H1 (cell line): ENCODE measurements at regions not wholly inside any gene's neighbourhood (a gene's known extent, or its start where the extent isn't known, plus 50 kb on each side); places are given as distances from the start of the nearest gene placed in this dataset.

Source experiments
- CTCF ChIA-PET: fragments of 300-600 bp; sonication (Branson Sonifier 250); formaldehyde crosslinking; loops from one replicate; lab custom pipeline; 2021; ENCODE audit not compliant: partially characterized antibody; lab: Charles Lee
- POLR2A ChIA-PET: fragments of 300-600 bp; sonication (Branson Sonifier 250); formaldehyde crosslinking; loops from one replicate; lab custom pipeline; 2021; ENCODE audit warnings: inconsistent platforms; ENCODE audit not compliant: partially characterized antibody; lab: Charles Lee
- DNase-seq, 2 experiments: peaks; one replicate each; pipeline versions ENCODE4 v3.0.0 to v3.0.0-alpha.2; 2010 to 2022; ENCODE audit warnings: low spot score in 2 of 2, low read depth in 1 of 2, mixed read lengths in 1 of 2
- FAIRE-seq: peaks from 2 replicates; lab custom pipeline; 2011; peaks lifted over from hg19 to GRCh38; lab: Jason Lieb, UNC
- H2AFZ ChIP-seq: 2 replicates; pipeline ENCODE4 v1.8.1; 2012; ENCODE audit warnings: low read length, inconsistent platforms
- H2AK5ac ChIP-seq: 2 replicates; pipeline ENCODE4 v1.6.1; 2013; ENCODE audit warnings: low read depth, low read length
- H2BK120ac ChIP-seq: replicated peaks from 2 replicates; pipeline ENCODE3; 2013; ENCODE audit warnings: low read depth, low read length, inconsistent platforms
- H2BK12ac ChIP-seq: 2 replicates; pipeline ENCODE4 v1.6.1; 2013; ENCODE audit warnings: low read depth, low read length
- H2BK15ac ChIP-seq: 2 replicates; pipeline ENCODE4 v1.6.1; 2013; ENCODE audit warnings: low read length
- H2BK20ac ChIP-seq: 2 replicates; pipeline ENCODE4 v1.6.1; 2013; ENCODE audit warnings: low read length
- H2BK5ac ChIP-seq: 2 replicates; pipeline ENCODE4 v1.6.1; 2013; ENCODE audit warnings: low read depth, low read length
- H3K14ac ChIP-seq: 2 replicates; pipeline ENCODE4 v1.6.1; 2013; ENCODE audit warnings: inconsistent platforms; ENCODE audit not compliant: insufficient read length
- H3K18ac ChIP-seq: 2 replicates; pipeline ENCODE4 v1.6.1; 2013; ENCODE audit warnings: low read length; ENCODE audit errors: extremely low read depth
- H3K23ac ChIP-seq: 2 replicates; pipeline ENCODE4 v1.6.1; 2013; ENCODE audit warnings: inconsistent platforms; ENCODE audit not compliant: insufficient read length
- H3K23me2 ChIP-seq: 2 replicates; pipeline ENCODE4 v1.6.1; 2013; ENCODE audit warnings: low read depth, low read length
- H3K27ac ChIP-seq: 2 replicates; pipeline ENCODE4 v1.6.1; 2011; ENCODE audit warnings: low read depth, low read length, inconsistent platforms
- H3K27me3 ChIP-seq, 4 experiments: replicated peaks in 1 of 4; 1 replicate in 1 of 4; 2 replicates in 3 of 4; pipeline versions ENCODE4 v1.6.1 to v1.8.1; 2011 to 2013; ENCODE audit warnings: low read length in 3 of 4, mild to moderate bottlenecking in 3 of 4, inconsistent platforms in 2 of 4, mixed read lengths in 2 of 4, moderate library complexity in 1 of 4; ENCODE audit not compliant: control insufficient read depth in 3 of 4, insufficient read depth in 3 of 4; ENCODE audit errors: extremely low read depth in 1 of 4
- H3K36me3 ChIP-seq, 4 experiments: 2 replicates each; pipeline versions ENCODE4 v1.6.1 to v1.8.1; 2011 to 2013; ENCODE audit warnings: mild to moderate bottlenecking in 4 of 4, low read length in 3 of 4, moderate library complexity in 2 of 4, control low read depth in 1 of 4, inconsistent platforms in 1 of 4; ENCODE audit not compliant: insufficient read depth in 4 of 4, control insufficient read depth in 2 of 4
- H3K4ac ChIP-seq: replicated peaks from 2 replicates; pipeline ENCODE3; 2013; ENCODE audit warnings: low read length, low read depth, mixed read lengths, inconsistent platforms; ENCODE audit not compliant: insufficient read length
- H3K4me1 ChIP-seq, 4 experiments: replicated peaks in 1 of 4; 1 replicate in 1 of 4; 2 replicates in 3 of 4; pipeline versions ENCODE4 v1.6.1 to v1.8.1; 2011 to 2013; ENCODE audit warnings: low read length in 3 of 4, inconsistent platforms in 2 of 4, mixed read lengths in 1 of 4; ENCODE audit not compliant: insufficient read depth in 4 of 4, control insufficient read depth in 3 of 4
- H3K4me2 ChIP-seq, 2 experiments: 2 replicates each; pipeline versions ENCODE4 v1.6.1 to v1.8.1; 2011 to 2013; ENCODE audit warnings: low read depth in 2 of 2, low read length in 2 of 2, control low read depth in 1 of 2, inconsistent platforms in 1 of 2, mild to moderate bottlenecking in 1 of 2; ENCODE audit not compliant: insufficient read depth in 1 of 2
- H3K4me3 ChIP-seq, 4 experiments: fragments of 200-600, 300-600 bp in 1 of 4; sonication (generic), shearing (Covaris generic), sonication (Bioruptor Twin) in 1 of 4; 2 replicates each; pipeline versions ENCODE4 v1.5.1 to v1.8.1; 2011 to 2016; ENCODE audit warnings: low read length in 4 of 4, low read depth in 3 of 4, control low read depth in 2 of 4, inconsistent platforms in 2 of 4, mild to moderate bottlenecking in 2 of 4, mixed read lengths in 1 of 4, moderate library complexity in 1 of 4; ENCODE audit not compliant: insufficient read depth in 2 of 4; ENCODE audit errors: extremely low read depth in 1 of 4
- H3K56ac ChIP-seq: replicated peaks from 2 replicates; pipeline ENCODE3; 2013; ENCODE audit warnings: low read depth, mild to moderate bottlenecking, mixed read lengths, low read length, inconsistent platforms; ENCODE audit not compliant: insufficient read length
- H3K79me1 ChIP-seq: 2 replicates; pipeline ENCODE4 v1.6.1; 2013; ENCODE audit warnings: low read depth, low read length, control low read depth
- H3K79me2 ChIP-seq, 2 experiments: 2 replicates each; pipeline versions ENCODE4 v1.6.1 to v1.8.1; 2012 to 2013; ENCODE audit warnings: low read length in 2 of 2, mild to moderate bottlenecking in 2 of 2, inconsistent platforms in 1 of 2; ENCODE audit not compliant: insufficient read depth in 2 of 2, control insufficient read depth in 1 of 2
- H3K9ac ChIP-seq, 4 experiments: replicated peaks in 1 of 4; 1 replicate in 1 of 4; 2 replicates in 3 of 4; pipeline versions ENCODE4 v1.6.1 to v1.8.1; 2011 to 2013; ENCODE audit warnings: low read depth in 3 of 4, low read length in 3 of 4, control low read depth in 2 of 4, mild to moderate bottlenecking in 2 of 4, moderate library complexity in 2 of 4, inconsistent platforms in 1 of 4; ENCODE audit errors: extremely low read depth in 1 of 4
- H3K9me3 ChIP-seq, 2 experiments: 2 replicates each; pipeline versions ENCODE4 v1.6.1 to v1.8.1; 2012 to 2013; ENCODE audit warnings: mild to moderate bottlenecking in 2 of 2, moderate library complexity in 2 of 2, control low read depth in 1 of 2, inconsistent platforms in 1 of 2, low read depth in 1 of 2, low read length in 1 of 2, mixed read lengths in 1 of 2; ENCODE audit not compliant: insufficient read depth in 2 of 2
- H4K20me1 ChIP-seq, 2 experiments: replicated peaks in 1 of 2; 2 replicates each; pipeline versions ENCODE3 to v1.8.1; 2011 to 2013; ENCODE audit warnings: inconsistent platforms in 2 of 2, low read length in 2 of 2, mild to moderate bottlenecking in 1 of 2; ENCODE audit not compliant: insufficient read depth in 2 of 2, control insufficient read depth in 1 of 2
- H4K5ac ChIP-seq: 2 replicates; pipeline ENCODE4 v1.6.1; 2013; ENCODE audit warnings: low read length, low read depth, mixed read lengths, inconsistent platforms; ENCODE audit not compliant: insufficient read length
- H4K8ac ChIP-seq: 2 replicates; pipeline ENCODE4 v1.8.0; 2013; ENCODE audit warnings: mild to moderate bottlenecking, moderate library complexity, low read length, inconsistent platforms; ENCODE audit not compliant: insufficient read depth; ENCODE audit errors: extremely low read depth
- H4K91ac ChIP-seq: replicated peaks from 2 replicates; pipeline ENCODE3; 2013; ENCODE audit warnings: low read length, mixed read lengths, inconsistent platforms; ENCODE audit not compliant: insufficient read length
- ATF2 ChIP-seq: IDR thresholded peaks from 2 replicates; pipeline ENCODE4 v1.6.1; 2012; ENCODE audit warnings: low read length, inconsistent platforms
- ATF3 ChIP-seq: IDR thresholded peaks from 2 replicates; pipeline ENCODE4 v1.6.1; 2011; ENCODE audit warnings: low read depth, mild to moderate bottlenecking, low read length; ENCODE audit not compliant: insufficient read depth
- CHD2 ChIP-seq: IDR thresholded peaks from 2 replicates; pipeline ENCODE4 v1.6.1; 2012; ENCODE audit warnings: low read length, improper control_type of control experiment
- EZH2 ChIP-seq: fragments of 200-600 bp; sonication (generic); IDR thresholded peaks from 2 replicates; pipeline ENCODE4 v1.7.1; 2012; ENCODE audit warnings: low read depth, mild to moderate bottlenecking, moderate library complexity, low read length, inconsistent platforms; ENCODE audit not compliant: severe bottlenecking
- NANOG ChIP-seq: IDR thresholded peaks from 2 replicates; pipeline ENCODE4 v1.6.1; 2011; ENCODE audit warnings: low read length, low read depth, mild to moderate bottlenecking, inconsistent platforms; ENCODE audit not compliant: insufficient read depth, poor library complexity, severe bottlenecking
- RXRA ChIP-seq: IDR thresholded peaks from 2 replicates; pipeline ENCODE4 v1.6.1; 2011; ENCODE audit warnings: low read depth, mild to moderate bottlenecking, low read length, moderate library complexity; ENCODE audit not compliant: insufficient read depth
- SAP30 ChIP-seq: fragments of 300-600 bp; sonication (generic); IDR thresholded peaks from 2 replicates; pipeline ENCODE4 v1.7.1; 2012; ENCODE audit warnings: low read length, moderate library complexity, mild to moderate bottlenecking, inconsistent platforms; ENCODE audit not compliant: insufficient read depth, insufficient replicate concordance
- SP2 ChIP-seq: IDR thresholded peaks from 2 replicates; pipeline ENCODE4 v1.6.1; 2012; ENCODE audit warnings: mild to moderate bottlenecking, low read length, inconsistent platforms
- WGBS, 2 experiments: shearing (Covaris generic) in 1 of 2; methylation state at CpG; one replicate each; pipeline versions ENCODE4 v1.1.6 to v1.1.7; 2013 to 2015; ENCODE audit warnings: low lambda C conversion rate in 2 of 2, mixed read lengths in 2 of 2, inconsistent platforms in 1 of 2, low coverage in 1 of 2, missing lambda C conversion rate in 1 of 2; ENCODE audit not compliant: insufficient replicate concordance in 2 of 2, insufficient coverage in 1 of 2, insufficient read length in 1 of 2; ENCODE audit errors: extremely low coverage in 1 of 2, missing lambda C conversion rate in 1 of 2; 5-methylcytosine and 5-hydroxymethylcytosine counted together

GRCh38 chr16:80910434-80910833, 96.3 kb downstream of the CMC2 start:
- H3K79me2 ChIP-seq, result no peaks in the 10 kb centered on the region
- H3K27ac ChIP-seq, result no peak overlapping the region
- no peak overlapping the region for H2BK5ac ChIP-seq
- peaks cover 3 to 7% of the 10 kb centered on the region in 2 experiments; a peak in 3 of 4 replicates for H3K9me3 ChIP-seq
- ChIA-PET CTCF (interaction anchor here (1.3 to 2.5 kb wide), 2 partner anchors 14 to 54 kb away, joined by 5 to 12 read pairs; no protein-coding TSS in a partner anchor), POLR2A (no interaction called here)
- no peak overlapping the region for H2AFZ ChIP-seq
- no peaks in the 10 kb centered on the region for H4K20me1 ChIP-seq
- no peak overlapping the region for H3K4me2 ChIP-seq
- no peak overlapping the region for H4K91ac ChIP-seq
- H2BK120ac ChIP-seq, result no peak overlapping the region
- H3K14ac ChIP-seq, result no peak overlapping the region
- H3K18ac ChIP-seq, result no peak overlapping the region
- H3K23ac ChIP-seq, result no peak overlapping the region
- no peaks in the 10 kb centered on the region; a peak in 1 of 7 replicates for H3K27me3 ChIP-seq
- H3K4me3 ChIP-seq, result no peak overlapping the region
- no peak overlapping the region for H4K5ac ChIP-seq
- no peaks in the 10 kb centered on the region for H3K23me2 ChIP-seq
- H3K9ac ChIP-seq, result no peak overlapping the region
- no peak overlapping the region for H4K8ac ChIP-seq
- DNase-seq (no peak), FAIRE-seq (no peak)
- H2BK12ac ChIP-seq, result no peak overlapping the region
- WGBS, 2 experiments, result 82% methylated on average over 2 of the region's 2 CpGs; no CpG with 5 or more reads in 1 of the 2 experiments
- H3K56ac ChIP-seq, result no peak overlapping the region
- H2BK15ac ChIP-seq, result no peak overlapping the region
- H2AK5ac ChIP-seq, result no peak overlapping the region
- H3K4ac ChIP-seq, result no peak overlapping the region
- H3K4me1 ChIP-seq, result no peaks in the 10 kb centered on the region
- H3K79me1 ChIP-seq, result no peaks in the 10 kb centered on the region
- TF ChIP-seq SP2 (no peak), SAP30 (no peak), ATF3 (no peak), RXRA (no peak), ATF2 (no peak), NANOG (no peak), CHD2 (no peak), EZH2 (no peak)
- no peaks in the 10 kb centered on the region for H3K36me3 ChIP-seq
- no peak overlapping the region for H2BK20ac ChIP-seq
